ENCODE measurements at regions not wholly inside any gene's neighbourhood (a gene's known extent, or its start where the extent isn't known, plus 50 kb on each side); places are given as distances from the start of the nearest gene placed in this dataset.

GRCh38 chr1:208835097-208835463, 590.9 kb upstream of the PLXNA2 start:
- peak in 6 of 11 donors; percentile 8 to 51 (median 26) for DNase-seq (ENCODE audit: extremely low read depth in 1 of 11, low read depth in 9 of 11, low spot score in 4 of 11)

GRCh38 chr1:208835781-208836180, 591.6 kb upstream of the PLXNA2 start:
- DNase-seq (ENCODE audit: extremely low read depth in 1 of 11, low read depth in 9 of 11, low spot score in 4 of 11): no peak

- no peak for DNase-seq (ENCODE audit: extremely low read depth in 1 of 11, low read depth in 9 of 11, low spot score in 4 of 11)
These were observed 593.1 kb upstream of the PLXNA2 start for GRCh38 chr1:208837242-208837641.

GRCh38 chr1:208841436-208841835, 597.3 kb upstream of the PLXNA2 start:
- peak in 4 of 11 donors; percentile 9 to 32 (median 12) for DNase-seq (ENCODE audit: extremely low read depth in 1 of 11, low read depth in 9 of 11, low spot score in 4 of 11)

- no peak for DNase-seq (ENCODE audit: extremely low read depth in 1 of 11, low read depth in 9 of 11, low spot score in 4 of 11)
These were observed 598.3 kb upstream of the PLXNA2 start for GRCh38 chr1:208842451-208842850.

GRCh38 chr1:208844158-208844557, 600.0 kb upstream of the PLXNA2 start:
- DNase-seq (ENCODE audit: extremely low read depth in 1 of 11, low read depth in 9 of 11, low spot score in 4 of 11): no peak

GRCh38 chr1:208848854-208849253, 604.7 kb upstream of the PLXNA2 start:
- DNase-seq (ENCODE audit: extremely low read depth in 1 of 11, low read depth in 9 of 11, low spot score in 4 of 11): no peak

GRCh38 chr1:208850442-208850841, 606.3 kb upstream of the PLXNA2 start:
- DNase-seq (ENCODE audit: extremely low read depth in 1 of 11, low read depth in 9 of 11, low spot score in 4 of 11): no peak

- DNase-seq (ENCODE audit: extremely low read depth in 1 of 11, low read depth in 9 of 11, low spot score in 4 of 11): no peak
These were observed 607.2 kb upstream of the PLXNA2 start for GRCh38 chr1:208851366-208851765.

- DNase-seq (ENCODE audit: extremely low read depth in 1 of 11, low read depth in 9 of 11, low spot score in 4 of 11): no peak
These were observed 608.7 kb upstream of the PLXNA2 start for GRCh38 chr1:208852911-208853310.

- DNase-seq (ENCODE audit: extremely low read depth in 1 of 11, low read depth in 9 of 11, low spot score in 4 of 11): no peak
These were observed 611.2 kb upstream of the PLXNA2 start for GRCh38 chr1:208855403-208855802.

GRCh38 chr1:208857465-208857864, 613.3 kb upstream of the PLXNA2 start:
- no peak for DNase-seq (ENCODE audit: extremely low read depth in 1 of 11, low read depth in 9 of 11, low spot score in 4 of 11)

- DNase-seq (ENCODE audit: extremely low read depth in 1 of 11, low read depth in 9 of 11, low spot score in 4 of 11): no peak
These were observed 614.6 kb upstream of the PLXNA2 start for GRCh38 chr1:208858738-208859137.

GRCh38 chr1:208864366-208864965, 620.3 kb upstream of the PLXNA2 start:
- DNase-seq (ENCODE audit: extremely low read depth in 1 of 11, low read depth in 9 of 11, low spot score in 4 of 11): no peak

GRCh38 chr1:208866386-208866955, 622.3 kb upstream of the PLXNA2 start:
- no peak for DNase-seq (ENCODE audit: extremely low read depth in 1 of 11, low read depth in 9 of 11, low spot score in 4 of 11)

- DNase-seq (ENCODE audit: extremely low read depth in 1 of 11, low read depth in 9 of 11, low spot score in 4 of 11): no peak
These were observed 624.4 kb upstream of the PLXNA2 start for GRCh38 chr1:208868554-208868953.

GRCh38 chr1:208874915-208875314, 630.7 kb upstream of the PLXNA2 start:
- no peak for DNase-seq (ENCODE audit: extremely low read depth in 1 of 11, low read depth in 9 of 11, low spot score in 4 of 11)

GRCh38 chr1:208879022-208879421, 634.8 kb upstream of the PLXNA2 start:
- no peak for DNase-seq (ENCODE audit: extremely low read depth in 1 of 11, low read depth in 9 of 11, low spot score in 4 of 11)

- DNase-seq (ENCODE audit: extremely low read depth in 1 of 11, low read depth in 9 of 11, low spot score in 4 of 11): peak in 3 of 11 donors; percentile 17 to 47 (median 20)
These were observed 636.4 kb upstream of the PLXNA2 start for GRCh38 chr1:208880433-208881100.

GRCh38 chr1:208885060-208885459, 640.9 kb upstream of the PLXNA2 start:
- no peak for DNase-seq (ENCODE audit: extremely low read depth in 1 of 11, low read depth in 9 of 11, low spot score in 4 of 11)

- no peak for DNase-seq (ENCODE audit: extremely low read depth in 1 of 11, low read depth in 9 of 11, low spot score in 4 of 11)
These were observed 641.5 kb upstream of the PLXNA2 start for GRCh38 chr1:208885650-208886049.
